ENCODE measurements at regions not wholly inside any gene's neighbourhood (a gene's known extent, or its start where the extent isn't known, plus 50 kb on each side); places are given as distances from the start of the nearest gene placed in this dataset.

GRCh38 chr9:110125207-110125751 lies 82.7 kb downstream of the C9orf152 start:
- FAIRE-seq (peak; percentile 96), ATAC-seq (peak; percentile 90), DNase-seq (ENCODE audit: low spot score) (peak; percentile 95)
- Histone ChIP-seq H3K27me3 (ENCODE audit: control insufficient read depth in 1 of 2, insufficient read depth in 2 of 2, low read length in 2 of 2) (no peaks in the 10 kb centered on the region; a peak in 1 of 5 replicates), H2AFZ (ENCODE audit: low read length) (no peak overlapping the region), H3K9me3 (ENCODE audit: low read length) (no peaks in the 10 kb centered on the region), H3K27ac (ENCODE audit: extremely low read length, insufficient read depth, low read length) (peak overlapping the region; percentile 74), H3K4me1 (ENCODE audit: insufficient read depth, low read length) (peaks cover 59% of the 10 kb centered on the region), H3K9ac (ENCODE audit: insufficient read depth, low read depth, low read length) (peak overlapping the region; percentile 90), H3K4me2 (ENCODE audit: low read depth, low read length) (peak overlapping the region; percentile 98), H3K4me3 (replicated peaks in 1 of 3; ENCODE audit: insufficient read depth in 1 of 3, low read depth in 2 of 3, low read length in 3 of 3) (peak overlapping the region; percentile 58 to 82 (median 76)), H3K79me2 (ENCODE audit: insufficient read depth, low read length) (peaks cover 46% of the 10 kb centered on the region), H4K20me1 (ENCODE audit: insufficient read depth, low read length) (peaks cover 11% of the 10 kb centered on the region; the same call in 1 of the 2 replicates), H3K36me3 (replicated peaks in 1 of 2; ENCODE audit: control insufficient read depth in 1 of 2, insufficient read depth in 2 of 2, low read length in 2 of 2) (no peaks in the 10 kb centered on the region)
- BruUV-seq (replicated peaks): no TSS peak
- ChIA-PET CTCF (ENCODE audit: low intra/inter-chr PET ratio, low total read pairs) (no interaction called here), POLR2A (interaction anchor here (0.6 to 3.9 kb wide), 8 partner anchors 9 to 418 kb away, joined by 3 to 35 read pairs (median 4); partner anchors contain the start of gene TXN)
- in situ Hi-C loops (cut with HindIII; ENCODE audit: extremely low pct_ligation_motif_present, low pct_unique_long_range_greater_than_20kb) (no loop called here), intact Hi-C loops (cut with micrococcal nuclease; ENCODE audit: unreplicated experiment) (loop anchor here (1.0 kb wide), 1 partner anchor 9 kb away; no protein-coding TSS in a partner anchor)
- 2% methylated on average over 16 of the region's 16 CpGs for WGBS (ENCODE audit: low lambda C conversion rate)
- TF ChIP-seq PRPF4 (IDR thresholded peaks at IDR 0.05; ENCODE audit: low read depth, low read length, poor library complexity, severe bottlenecking) (no peak), BHLHE40 (IDR thresholded peaks at IDR 0.05; ENCODE audit: low read length) (no peak), HNRNPUL1 (IDR thresholded peaks at IDR 0.05; ENCODE audit: low read depth, low read length) (no peak), TCF12 (IDR thresholded peaks at IDR 0.05) (no peak), TCF12 (CRISPR knock-in tag; IDR thresholded peaks at IDR 0.05) (no peak), ZNF10 (CRISPR knock-in tag; IDR thresholded peaks at IDR 0.05; ENCODE audit: borderline replicate concordance, low read depth) (no peak), HOXA5 (CRISPR knock-in tag; IDR thresholded peaks at IDR 0.05) (peak; percentile 67; the same call in 1 of the 2 replicates), CSRNP1 (CRISPR knock-in tag; IDR thresholded peaks at IDR 0.05) (no peak), NBN (conservative IDR thresholded peaks at IDR 0.05) (no peak), NCOA2 (CRISPR knock-in tag; IDR thresholded peaks at IDR 0.05) (peak; percentile 56), ZBTB14 (CRISPR knock-in tag; IDR thresholded peaks at IDR 0.05) (no peak), IKZF1 (IDR thresholded peaks at IDR 0.05) (no peak), NR0B2 (CRISPR knock-in tag; IDR thresholded peaks at IDR 0.05) (no peak), RXRB (CRISPR knock-in tag; IDR thresholded peaks at IDR 0.05; ENCODE audit: borderline replicate concordance) (peak; percentile 73), KLF6 (CRISPR knock-in tag; IDR thresholded peaks at IDR 0.05) (no peak), MTA1 (CRISPR knock-in tag; IDR thresholded peaks at IDR 0.05; ENCODE audit: borderline replicate concordance) (peak; percentile 33; the same call in 1 of the 2 replicates), ZNF3 (CRISPR knock-in tag; IDR thresholded peaks at IDR 0.05) (no peak), MXD3 (CRISPR knock-in tag; IDR thresholded peaks at IDR 0.05) (no peak), DNMT1 (CRISPR knock-in tag; IDR thresholded peaks at IDR 0.05) (no peak), SP140L (CRISPR knock-in tag; IDR thresholded peaks at IDR 0.05; ENCODE audit: borderline replicate concordance) (no peak), ZNF160 (CRISPR knock-in tag; IDR thresholded peaks at IDR 0.05) (no peak), ZNF280B (CRISPR knock-in tag; IDR thresholded peaks at IDR 0.05; ENCODE audit: borderline replicate concordance) (no peak)
